Thyroid gland (tissue), 4 donors: ENCODE measurements at regions not wholly inside any gene's neighbourhood (a gene's known extent, or its start where the extent isn't known, plus 50 kb on each side); places are given as distances from the start of the nearest gene placed in this dataset.

Experiments used
- DNase-seq, 2 donors: peaks; one replicate each; pipeline ENCODE4 v3.0.0-alpha.2; 2019
- H3K27ac ChIP-seq, 3 donors: fragments of 200-600 bp; sonication (generic); 1 replicate in 2 of 3; 2 replicates in 1 of 3; pipeline ENCODE4 v1.5.1; 2016 to 2019; ENCODE audit warnings: mild to moderate bottlenecking in 1 of 3, moderate library complexity in 1 of 3
- H3K27me3 ChIP-seq: fragments of 200-600 bp; sonication (generic); one replicate; pipeline ENCODE4 v1.5.1; 2019
- H3K36me3 ChIP-seq, 2 donors: fragments of 200-600 bp; sonication (generic); one replicate each; pipeline ENCODE4 v1.5.1; 2016 to 2019
- H3K4me1 ChIP-seq, 2 donors: fragments of 200-600 bp; sonication (generic); one replicate each; pipeline ENCODE4 v1.5.1; 2017 to 2019
- H3K4me3 ChIP-seq, 3 donors: fragments of 200-600 bp; sonication (generic); replicated peaks in 1 of 3; 1 replicate in 2 of 3; 2 replicates in 1 of 3; pipeline ENCODE4 v1.5.1; 2016; ENCODE audit warnings: mild to moderate bottlenecking in 1 of 3
- H3K9me3 ChIP-seq: fragments of 200-600 bp; sonication (generic); one replicate; pipeline ENCODE4 v1.5.1; 2017
- POLR2A ChIP-seq, 2 donors: fragments of 450-650 bp; IDR thresholded peaks; one replicate each; pipeline ENCODE4 v1.6.1; 2017; ENCODE audit warnings: antibody characterized with exemption in 2 of 2, mild to moderate bottlenecking in 2 of 2, moderate library complexity in 1 of 2
- WGBS, 2 donors: methylation state at CpG; one replicate each; pipeline ENCODE4 v1.1.5; 2017; 5-methylcytosine and 5-hydroxymethylcytosine counted together
- intact Hi-C: fragments of 100-400 bp; cut with DNase I; formaldehyde crosslinking; loops from one replicate; pipeline ENCODE4 v1.15.1; 2023
- TF ChIP-seq, protein P1 (sequence below), 6 experiments: fragments of 200-600 bp in 3 of 6; fragments of 450-650 bp in 3 of 6; sonication (generic) in 3 of 6; IDR thresholded peaks; one replicate each; pipeline ENCODE4 v1.5.1; 2016 to 2019; ENCODE audit warnings: antibody characterized with exemption in 6 of 6, mild to moderate bottlenecking in 2 of 6, inconsistent platforms in 1 of 6, moderate library complexity in 1 of 6

DNA sequence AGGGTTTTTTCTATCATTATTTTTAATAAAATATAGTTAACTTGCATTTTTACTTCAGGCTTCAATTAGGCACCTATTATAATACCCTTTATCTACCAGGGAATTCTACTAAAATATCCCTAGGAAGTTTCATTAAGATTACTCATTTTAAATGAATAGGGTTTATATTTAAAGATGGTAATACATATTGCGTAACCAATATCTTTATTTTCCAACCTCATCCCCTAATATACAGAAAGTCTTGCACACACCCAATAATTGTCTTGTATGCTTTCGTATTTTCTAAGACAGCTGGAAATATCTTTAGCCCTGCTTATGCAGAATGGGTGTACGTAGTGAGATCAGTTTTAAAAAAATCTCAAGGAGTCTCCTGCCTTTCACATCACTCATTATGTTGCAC lies 1186.8 kb downstream of the TECRL start:
- Histone ChIP-seq H3K9me3 (no peaks in the 10 kb centered on the region), H3K36me3 (no peaks in the 10 kb centered on the region), H3K4me1 (no peaks in the 10 kb centered on the region), H3K27ac (no peak overlapping the region), H3K4me3 (no peak overlapping the region), H3K27me3 (no peaks in the 10 kb centered on the region)
- 94 to 96% methylated on average over 3 of the region's 3 CpGs for WGBS, 2 donors
- TF ChIP-seq POLR2A (IDR thresholded peaks at IDR 0.05): no peak
- TF ChIP-seq, protein P1, sequence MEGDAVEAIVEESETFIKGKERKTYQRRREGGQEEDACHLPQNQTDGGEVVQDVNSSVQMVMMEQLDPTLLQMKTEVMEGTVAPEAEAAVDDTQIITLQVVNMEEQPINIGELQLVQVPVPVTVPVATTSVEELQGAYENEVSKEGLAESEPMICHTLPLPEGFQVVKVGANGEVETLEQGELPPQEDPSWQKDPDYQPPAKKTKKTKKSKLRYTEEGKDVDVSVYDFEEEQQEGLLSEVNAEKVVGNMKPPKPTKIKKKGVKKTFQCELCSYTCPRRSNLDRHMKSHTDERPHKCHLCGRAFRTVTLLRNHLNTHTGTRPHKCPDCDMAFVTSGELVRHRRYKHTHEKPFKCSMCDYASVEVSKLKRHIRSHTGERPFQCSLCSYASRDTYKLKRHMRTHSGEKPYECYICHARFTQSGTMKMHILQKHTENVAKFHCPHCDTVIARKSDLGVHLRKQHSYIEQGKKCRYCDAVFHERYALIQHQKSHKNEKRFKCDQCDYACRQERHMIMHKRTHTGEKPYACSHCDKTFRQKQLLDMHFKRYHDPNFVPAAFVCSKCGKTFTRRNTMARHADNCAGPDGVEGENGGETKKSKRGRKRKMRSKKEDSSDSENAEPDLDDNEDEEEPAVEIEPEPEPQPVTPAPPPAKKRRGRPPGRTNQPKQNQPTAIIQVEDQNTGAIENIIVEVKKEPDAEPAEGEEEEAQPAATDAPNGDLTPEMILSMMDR (IDR thresholded peaks at IDR 0.05): no peak
- DNase-seq: no peak
- intact Hi-C loops: no loop called here

DNA sequence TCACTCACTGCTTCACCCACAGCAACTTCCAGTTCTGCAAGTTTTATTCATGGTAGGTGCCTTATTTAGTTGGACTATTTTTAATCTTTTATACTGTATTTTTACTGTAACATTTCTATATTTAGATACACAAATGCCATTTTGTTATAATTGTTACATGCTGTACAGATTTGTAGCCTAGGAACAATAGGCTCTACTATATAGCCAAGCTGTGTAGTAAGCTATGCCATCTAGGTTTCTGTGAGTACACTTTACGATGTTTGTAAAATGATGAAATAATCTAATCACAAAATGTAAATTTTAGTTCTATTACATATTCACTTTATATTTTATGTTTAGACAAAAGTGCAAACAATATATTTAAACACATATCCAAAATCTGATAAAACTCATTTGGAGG lies 1187.8 kb downstream of the TECRL start:
- Histone ChIP-seq H3K4me1 (no peaks in the 10 kb centered on the region), H3K36me3 (no peaks in the 10 kb centered on the region), H3K27me3 (no peaks in the 10 kb centered on the region), H3K4me3 (no peak overlapping the region), H3K9me3 (no peaks in the 10 kb centered on the region), H3K27ac (no peak overlapping the region)
- TF ChIP-seq, protein P1 (IDR thresholded peaks at IDR 0.05): no peak
- TF ChIP-seq POLR2A (IDR thresholded peaks at IDR 0.05): no peak
- intact Hi-C loops: no loop called here
- no peak for DNase-seq
- WGBS, 2 donors: 93 to 97% methylated on average over 1 of the region's 1 CpG

DNA sequence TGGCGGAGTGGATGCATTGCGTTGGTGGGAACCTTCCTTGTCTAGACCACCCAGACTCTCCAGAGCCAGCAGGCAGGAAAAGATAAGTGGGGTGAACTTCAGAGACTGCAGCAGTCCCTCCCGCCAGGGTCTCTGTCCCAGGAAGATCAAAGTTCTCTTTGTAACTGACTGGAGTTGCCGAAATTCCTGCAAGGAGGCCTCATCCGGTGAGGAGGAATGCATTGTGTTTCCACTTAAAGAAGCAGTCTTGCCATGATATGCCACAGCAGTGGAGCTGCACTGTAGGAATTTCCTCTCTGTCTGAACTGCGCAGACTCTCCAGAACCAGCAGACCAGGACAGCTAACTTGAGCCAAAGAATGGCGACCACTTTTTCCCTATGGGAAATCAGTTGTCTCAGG lies 1190.4 kb downstream of the TECRL start:
- no peaks in the 10 kb centered on the region for H3K4me1 ChIP-seq
- no peak overlapping the region for H3K27ac ChIP-seq
- no peaks in the 10 kb centered on the region for H3K9me3 ChIP-seq
- DNase-seq: no peak
- H3K36me3 ChIP-seq: no peaks in the 10 kb centered on the region
- TF ChIP-seq, protein P1 (IDR thresholded peaks at IDR 0.05): no peak
- no peak for TF ChIP-seq POLR2A (IDR thresholded peaks at IDR 0.05)
- no peak overlapping the region for H3K4me3 ChIP-seq
- intact Hi-C loops: no loop called here
- WGBS, 2 donors: 52 to 57% methylated on average over 7 of the region's 7 CpGs
- no peaks in the 10 kb centered on the region for H3K27me3 ChIP-seq

DNA sequence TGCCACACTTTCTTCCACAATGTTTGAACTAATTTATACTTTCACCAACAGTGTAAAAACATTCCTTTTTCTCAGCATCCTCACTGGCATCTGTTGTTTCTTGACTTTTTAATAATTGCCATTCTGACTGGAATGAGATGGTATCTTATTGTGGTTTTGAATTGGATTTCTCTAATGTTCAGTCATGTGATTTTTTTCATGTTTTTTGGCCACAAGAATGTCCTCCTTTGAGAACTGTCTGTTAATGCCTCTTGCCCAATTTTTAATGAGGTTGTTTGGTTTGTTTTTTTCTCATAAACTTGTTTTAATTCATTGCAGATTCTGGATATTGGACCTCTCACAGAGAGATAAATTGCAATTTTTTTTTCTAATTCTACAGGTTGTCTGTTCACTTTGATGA lies 1195.2 kb downstream of the TECRL start:
- H3K9me3 ChIP-seq: no peaks in the 10 kb centered on the region
- no peaks in the 10 kb centered on the region for H3K36me3 ChIP-seq
- TF ChIP-seq, protein P1 (IDR thresholded peaks at IDR 0.05): no peak
- TF ChIP-seq POLR2A (IDR thresholded peaks at IDR 0.05): no peak
- H3K4me1 ChIP-seq: no peaks in the 10 kb centered on the region
- no peak overlapping the region for H3K4me3 ChIP-seq
- no peak for DNase-seq
- intact Hi-C loops: no loop called here
- no peak overlapping the region for H3K27ac ChIP-seq
- H3K27me3 ChIP-seq: no peaks in the 10 kb centered on the region

DNA sequence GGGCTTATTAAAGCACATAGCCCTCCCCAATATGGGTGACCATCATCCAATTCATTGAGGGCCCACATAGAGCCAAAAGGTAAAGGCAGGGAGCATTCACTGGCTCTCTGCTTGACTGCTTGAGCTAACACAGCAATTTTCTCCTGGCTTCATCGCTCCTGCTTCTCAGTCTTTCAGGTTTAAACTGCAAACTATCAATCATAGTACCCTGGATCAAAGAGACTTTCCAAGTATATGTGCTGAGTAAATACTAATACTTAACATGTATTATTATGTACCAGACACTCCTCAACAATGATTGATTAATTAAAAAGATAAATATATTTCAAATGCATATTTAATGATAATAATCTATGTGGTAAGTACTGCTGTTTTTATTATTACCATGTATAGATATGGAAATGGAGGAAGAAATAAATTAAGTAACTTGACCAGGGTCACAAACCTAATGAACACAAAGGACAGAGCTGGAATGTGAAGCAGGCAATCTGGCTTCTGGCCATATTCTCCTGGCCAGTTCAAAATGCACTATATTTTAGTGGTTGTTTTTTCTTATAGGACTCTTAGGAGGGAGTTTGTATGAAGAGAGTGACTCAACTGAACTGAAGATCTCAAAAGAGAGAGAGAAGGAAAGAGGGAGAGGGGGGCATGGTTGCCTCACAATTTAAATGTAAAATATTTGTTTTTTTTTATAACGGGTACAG lies 1197.3 kb downstream of the TECRL start:
- Histone ChIP-seq H3K27ac (no peak overlapping the region), H3K4me3 (no peak overlapping the region), H3K27me3 (no peaks in the 10 kb centered on the region), H3K9me3 (no peaks in the 10 kb centered on the region), H3K36me3 (no peaks in the 10 kb centered on the region), H3K4me1 (no peaks in the 10 kb centered on the region)
- TF ChIP-seq POLR2A (IDR thresholded peaks at IDR 0.05): no peak
- TF ChIP-seq, protein P1 (IDR thresholded peaks at IDR 0.05): no peak
- WGBS, 2 donors: 28 to 31% methylated on average over 2 of the region's 2 CpGs
- intact Hi-C loops: no loop called here
- no peak for DNase-seq
